Peyer's patch (tissue), 4 donors: ENCODE measurements at regions not wholly inside any gene's neighbourhood (a gene's known extent, or its start where the extent isn't known, plus 50 kb on each side); places are given as distances from the start of the nearest gene placed in this dataset.

Experiments
- CTCF ChIP-seq, 6 experiments: fragments of 450-650 bp in 4 of 6; fragments of 200-600 bp in 2 of 6; sonication (generic) in 1 of 6; IDR thresholded peaks; one replicate each; pipeline ENCODE4 v1.5.1; 2017 to 2019; ENCODE audit warnings: antibody characterized with exemption in 6 of 6, mild to moderate bottlenecking in 3 of 6, moderate library complexity in 1 of 6
- POLR2A ChIP-seq, 2 donors: fragments of 450-650 bp; IDR thresholded peaks; one replicate each; pipeline ENCODE4 v1.5.1; 2017; ENCODE audit warnings: antibody characterized with exemption in 2 of 2, mild to moderate bottlenecking in 2 of 2, moderate library complexity in 2 of 2

DNA sequence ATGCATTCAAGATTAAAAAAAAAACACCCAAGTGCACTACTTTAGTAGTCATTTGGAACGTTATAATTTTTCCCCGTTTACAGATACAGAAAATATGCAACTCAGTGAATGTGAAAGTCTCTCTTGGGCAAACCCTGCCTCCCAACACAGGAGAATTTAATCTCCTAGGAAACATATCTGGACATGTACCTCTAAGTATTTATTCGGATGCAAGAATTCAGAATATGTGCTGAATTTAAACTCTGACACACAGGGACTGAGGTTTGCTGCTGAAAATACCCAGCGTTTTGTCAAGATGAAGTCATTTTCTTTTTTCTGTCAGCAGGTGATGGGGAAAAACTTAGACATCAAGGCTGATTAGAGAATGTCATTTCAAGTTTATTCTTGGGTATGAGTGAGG lies 105.4 kb downstream of the ACKR3 start:
- TF ChIP-seq POLR2A (IDR thresholded peaks at IDR 0.05) (no peak), CTCF (IDR thresholded peaks at IDR 0.05) (no peak)
